ENCODE measurements at regions not wholly inside any gene's neighbourhood (a gene's known extent, or its start where the extent isn't known, plus 50 kb on each side); places are given as distances from the start of the nearest gene placed in this dataset.
"Not testable (repeated sequence)": the region's sequence is repeated elsewhere in the genome, so short reads cannot be mapped to it uniquely, and the experiment has no call there.

DNA sequence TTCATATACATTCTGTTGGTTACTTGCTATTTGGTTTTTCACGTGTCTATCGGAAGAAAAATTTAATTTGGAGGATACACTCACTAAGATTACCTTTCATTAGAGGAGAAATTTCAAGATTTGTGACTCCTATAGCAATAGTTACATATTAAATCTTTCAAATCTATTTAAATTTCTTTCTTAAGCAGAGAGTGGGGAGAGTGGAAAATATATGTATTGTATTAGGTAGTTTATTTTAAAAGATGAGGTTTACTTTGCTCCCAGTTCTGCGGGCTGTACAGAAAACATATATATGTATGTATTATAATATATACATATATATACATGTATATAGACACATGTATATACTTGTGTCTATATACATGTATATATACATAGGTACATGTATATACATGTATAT, 402.3 kb upstream of the MIR17HG start:
- DNase-seq (ENCODE audit: low read depth), result not testable (repeated sequence)

DNA sequence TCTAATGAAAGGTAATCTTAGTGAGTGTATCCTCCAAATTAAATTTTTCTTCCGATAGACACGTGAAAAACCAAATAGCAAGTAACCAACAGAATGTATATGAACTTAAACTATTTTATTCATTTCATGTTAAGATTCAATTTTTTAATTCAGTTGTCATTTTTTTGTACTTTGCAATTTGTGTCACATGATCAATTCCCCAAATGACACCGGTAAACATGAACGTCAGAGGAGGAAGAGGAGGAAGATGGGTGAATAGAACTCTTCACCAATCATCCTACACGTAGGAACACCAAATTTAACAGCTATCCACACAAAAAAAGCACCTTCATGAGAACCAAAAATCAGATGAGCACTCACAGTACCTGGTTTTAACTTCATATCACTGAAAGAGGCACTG, 401.4 kb upstream of the MIR17HG start:
- not testable (repeated sequence) for DNase-seq (ENCODE audit: low read depth)

DNA sequence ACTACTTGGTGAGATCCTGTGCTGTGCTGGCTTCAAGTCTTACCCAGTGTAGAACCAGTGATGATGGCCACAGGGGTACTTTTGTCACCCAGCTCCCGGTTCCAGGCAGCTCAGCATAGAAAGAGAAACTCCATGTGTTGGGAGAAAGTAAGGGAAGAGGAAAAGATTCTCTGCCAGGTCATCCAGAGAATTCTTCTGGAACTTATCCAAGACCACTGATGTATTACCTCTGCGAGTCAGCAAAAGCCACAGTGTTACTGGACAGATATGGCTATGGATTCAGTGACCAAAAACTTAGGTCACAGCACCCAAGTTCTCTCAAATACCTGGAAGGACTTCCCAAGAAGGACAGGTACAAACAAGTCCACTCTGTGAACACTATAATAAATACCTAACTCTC, 399.5 kb upstream of the MIR17HG start:
- DNase-seq (ENCODE audit: low read depth), result no peak

DNA sequence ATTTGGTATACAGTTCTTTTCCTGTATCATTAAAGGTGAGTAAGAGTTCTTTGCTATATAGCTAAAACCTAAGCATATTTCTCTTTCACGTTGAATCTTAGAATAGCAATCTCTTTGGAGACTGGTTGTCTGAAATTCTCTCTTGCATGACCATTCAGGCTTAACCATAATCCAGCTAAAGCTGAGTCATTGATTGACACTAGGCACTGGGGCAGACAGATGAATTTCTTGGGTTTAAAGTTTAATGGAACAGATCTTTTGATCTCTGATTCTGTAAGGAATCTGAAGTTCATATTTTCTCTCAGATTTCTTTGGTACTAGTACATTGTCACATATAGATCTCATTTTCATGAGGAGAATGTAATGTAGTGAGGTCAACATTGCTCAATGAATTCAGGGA, 397.3 kb upstream of the MIR17HG start:
- no peak for DNase-seq (ENCODE audit: low read depth)

DNA sequence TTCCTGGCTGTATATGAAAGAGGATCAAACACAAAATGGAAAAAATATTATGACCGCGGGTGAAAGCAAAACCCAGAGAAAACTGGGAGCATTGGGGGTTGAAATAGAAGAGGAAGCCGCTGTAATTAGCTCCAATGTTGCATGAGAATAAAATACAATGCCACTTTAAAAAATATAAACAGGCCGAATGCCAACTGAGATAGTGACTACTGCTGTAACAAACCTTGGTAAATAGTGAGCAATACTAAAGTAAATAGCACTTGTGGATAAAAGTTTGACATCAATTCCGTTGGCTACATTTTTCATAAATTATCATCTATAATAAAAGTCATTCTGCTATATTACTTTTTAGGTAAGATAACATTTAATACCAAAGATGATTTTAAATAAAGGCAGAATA, 395.8 kb upstream of the MIR17HG start:
- DNase-seq (ENCODE audit: low read depth), result no peak

DNA sequence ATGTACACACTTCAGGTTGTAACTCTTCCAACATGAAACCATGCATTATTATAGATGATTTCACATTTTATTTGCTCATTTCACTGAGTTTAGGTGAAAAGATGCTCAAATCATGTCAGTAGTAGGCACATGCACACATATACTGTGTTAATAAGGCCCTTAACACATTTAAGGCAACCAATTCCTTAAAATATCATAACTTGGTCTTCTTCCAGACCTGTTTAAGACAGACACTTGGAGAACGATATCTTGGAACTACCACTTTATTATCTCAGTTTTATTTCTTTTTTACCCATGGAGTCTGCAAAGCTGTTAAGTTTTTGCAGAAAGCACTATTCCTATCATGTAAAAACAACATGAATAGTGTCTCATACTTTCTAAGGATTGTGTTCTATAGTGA, 395.2 kb upstream of the MIR17HG start:
- no peak for DNase-seq (ENCODE audit: low read depth)

DNA sequence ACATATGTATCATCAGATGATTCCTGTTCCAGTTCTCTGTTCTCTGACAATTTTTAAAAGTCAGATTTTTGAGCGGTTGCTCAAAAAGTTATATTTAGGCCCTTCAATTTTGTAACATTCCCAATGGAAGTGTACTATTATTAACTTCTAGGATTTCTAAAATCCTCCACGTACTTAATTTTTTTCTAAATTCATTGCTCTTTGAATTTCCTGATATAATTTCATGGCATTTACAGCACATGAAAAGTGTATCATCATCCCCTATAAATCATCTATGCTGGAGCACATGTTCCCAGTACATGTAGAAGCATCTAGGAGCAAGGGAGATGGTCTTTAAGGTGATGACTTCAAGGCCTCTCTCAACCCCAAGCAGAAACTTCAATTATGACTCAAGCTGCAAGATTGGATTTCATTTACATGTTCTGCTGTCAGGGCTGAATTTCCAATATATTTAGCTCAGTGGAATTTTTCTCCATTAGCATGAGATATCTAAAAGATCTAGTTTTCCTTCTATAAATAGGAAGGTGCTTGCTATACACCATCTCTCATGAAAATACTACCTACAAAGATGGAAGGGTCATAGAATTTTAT, 392.8 kb upstream of the MIR17HG start:
- no peak for DNase-seq (ENCODE audit: low read depth)

DNA sequence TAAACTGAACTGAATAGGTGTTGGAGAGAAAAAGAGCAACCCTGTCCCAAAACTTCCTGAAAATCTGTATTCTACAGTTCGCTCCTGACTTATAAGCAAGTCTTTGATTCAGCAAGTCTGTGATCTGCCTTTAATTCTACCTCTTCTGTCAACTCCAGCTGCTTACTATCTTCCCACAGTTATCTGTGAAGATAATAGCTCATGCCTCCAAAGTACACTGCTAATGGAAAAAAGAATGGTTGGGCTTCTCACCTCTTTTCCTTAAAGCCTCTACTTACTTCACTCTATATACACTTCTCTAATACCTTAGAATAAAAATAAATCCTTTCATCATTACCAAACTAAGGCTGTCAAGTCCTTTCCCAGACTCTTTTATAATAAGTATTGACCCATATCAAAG, 391.5 kb upstream of the MIR17HG start:
- DNase-seq (ENCODE audit: low read depth), result no peak

DNA sequence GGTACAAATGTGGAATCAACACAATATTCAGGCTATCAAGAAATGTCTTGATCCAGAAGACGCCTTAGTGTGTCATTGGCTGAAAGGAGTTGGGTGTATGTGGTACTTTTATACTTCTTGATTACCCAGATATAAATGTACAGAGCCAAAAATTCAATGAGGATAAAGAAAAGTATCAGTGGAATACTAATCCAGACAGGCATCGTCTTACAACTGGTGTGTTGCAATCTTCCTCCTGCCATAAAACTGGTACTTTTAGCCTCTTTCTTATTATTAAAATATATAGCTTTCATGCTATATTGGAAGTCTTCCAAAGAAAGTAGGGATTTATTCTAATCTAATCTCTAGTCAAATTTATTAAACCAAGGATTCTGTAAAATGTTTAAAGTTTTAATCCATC, 388.6 kb upstream of the MIR17HG start:
- DNase-seq (ENCODE audit: low read depth), result no peak

DNA sequence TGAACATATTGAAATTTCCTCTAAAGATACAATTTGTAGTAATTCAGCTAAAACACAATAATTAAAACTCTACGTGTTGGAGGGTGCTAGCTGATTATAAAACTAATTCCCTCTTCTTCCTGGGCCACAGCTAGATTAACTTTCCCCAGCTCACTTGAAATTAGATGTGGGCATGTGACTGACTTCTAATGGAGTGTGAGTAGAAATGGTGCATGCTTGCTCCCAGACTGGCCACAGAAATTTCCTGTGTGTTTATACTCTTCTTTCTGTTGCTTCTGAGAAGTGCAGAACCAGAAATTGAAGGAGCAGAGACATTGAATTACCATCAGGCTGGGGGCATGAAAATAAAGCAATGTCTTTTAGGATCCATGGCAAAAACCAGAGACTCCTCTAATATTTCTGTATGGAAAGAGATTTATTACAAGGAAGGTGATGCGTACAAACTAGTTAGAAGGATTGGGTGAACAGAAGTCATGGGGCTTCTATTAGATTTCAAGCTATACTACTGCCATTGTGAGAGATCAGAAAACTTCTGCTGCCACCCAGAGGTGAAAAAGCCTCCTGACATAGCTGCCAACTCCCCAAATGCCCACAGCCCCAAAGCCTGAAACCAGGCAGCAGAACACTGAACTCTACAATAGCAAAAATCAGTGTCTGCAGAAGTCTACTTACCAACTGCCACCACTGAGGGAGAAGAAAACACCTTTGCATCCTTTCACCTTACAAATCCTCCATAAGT, 379.2 kb upstream of the MIR17HG start:
- DNase-seq (ENCODE audit: low read depth), result no peak

DNA sequence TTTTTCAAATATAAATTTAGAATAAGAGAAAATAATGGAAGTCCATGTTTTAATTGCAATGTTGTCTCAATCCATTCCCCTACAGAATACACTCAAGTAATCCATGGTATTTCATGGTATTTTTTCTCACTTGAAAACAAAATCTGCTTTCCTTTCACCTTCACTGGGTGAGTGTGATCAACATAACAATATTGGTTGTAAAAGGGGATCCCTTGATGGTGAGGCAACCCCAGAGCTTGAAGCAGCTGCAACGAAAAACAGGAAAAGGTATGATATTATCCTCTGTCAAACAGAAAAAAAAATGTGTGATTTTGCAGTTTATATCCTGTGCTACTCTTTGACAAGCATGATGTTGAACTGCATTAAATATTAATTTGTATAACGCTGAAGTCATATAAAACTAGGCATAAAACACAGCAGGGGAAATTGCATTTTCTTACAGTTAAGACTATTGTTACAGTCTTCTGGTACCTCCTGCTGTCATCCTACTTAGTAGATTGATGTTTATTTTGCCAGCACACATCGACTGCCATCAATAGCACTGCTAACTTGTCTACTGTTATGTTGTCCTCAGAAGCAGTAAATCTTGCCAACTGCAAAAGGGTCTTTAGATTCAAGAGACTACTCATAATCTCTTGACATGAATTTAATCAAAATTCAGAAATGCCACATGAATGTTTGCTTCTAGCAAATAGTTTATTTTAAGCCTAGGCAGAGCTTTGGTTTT, 373.1 kb upstream of the MIR17HG start:
- DNase-seq (ENCODE audit: low read depth), result no peak

DNA sequence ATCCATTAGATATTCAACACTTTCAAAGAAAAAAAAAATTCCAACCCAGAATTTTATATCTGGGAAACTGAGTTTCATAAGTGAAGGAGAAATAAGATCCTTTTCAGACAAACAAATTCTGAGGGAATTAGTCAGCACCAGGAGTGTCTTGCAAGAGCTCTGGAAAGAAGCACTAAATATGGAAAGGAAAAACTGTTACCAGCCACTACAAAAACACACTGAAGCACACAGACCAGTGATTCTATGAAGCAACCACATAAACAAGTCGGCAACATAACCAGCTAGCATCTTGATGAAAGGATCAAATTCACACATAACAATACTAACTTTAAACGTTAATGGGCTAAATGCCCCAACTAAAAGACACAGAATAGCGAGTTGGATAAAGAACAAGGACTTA, 368.4 kb upstream of the MIR17HG start:
- DNase-seq (ENCODE audit: low read depth), result no peak

DNA sequence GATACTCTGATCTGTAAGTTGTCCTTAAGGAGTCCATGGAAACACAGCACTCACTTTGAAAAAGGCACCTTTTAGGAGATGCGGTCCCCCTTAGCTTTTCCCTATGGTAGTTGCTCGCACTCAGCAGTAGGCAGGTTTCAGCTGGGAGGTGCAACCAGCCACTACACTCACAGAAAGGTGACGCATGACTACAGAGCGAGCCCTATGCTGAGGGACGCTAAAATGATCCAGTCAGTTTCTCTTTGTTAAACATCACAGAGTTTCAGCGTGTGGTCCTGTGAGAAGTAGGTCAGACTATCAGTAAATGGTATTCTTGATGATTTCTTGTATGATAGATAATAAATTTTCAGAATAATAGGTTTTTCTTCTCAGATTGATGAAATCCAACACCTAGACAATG, 362.7 kb upstream of the MIR17HG start:
- DNase-seq (ENCODE audit: low read depth), result no peak

DNA sequence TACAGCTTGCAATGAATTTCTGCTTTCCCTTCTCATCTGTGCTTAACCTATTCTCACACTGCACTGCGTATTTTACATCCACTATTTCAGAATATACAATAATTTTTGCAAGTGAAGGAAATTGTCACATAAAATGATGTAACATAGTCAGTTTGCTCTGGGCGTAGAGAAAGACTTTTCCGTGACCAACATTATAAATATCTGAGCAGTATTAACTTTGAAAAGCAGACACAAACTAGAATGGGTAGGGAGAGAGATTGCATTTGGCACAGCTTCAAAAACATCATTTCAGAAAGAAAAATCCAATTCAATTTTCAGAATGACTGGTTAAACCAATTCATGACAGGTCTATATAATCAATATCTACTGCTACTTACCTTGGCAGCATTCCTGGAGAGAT, 352.5 kb upstream of the MIR17HG start:
- DNase-seq (ENCODE audit: low read depth), result no peak

DNA sequence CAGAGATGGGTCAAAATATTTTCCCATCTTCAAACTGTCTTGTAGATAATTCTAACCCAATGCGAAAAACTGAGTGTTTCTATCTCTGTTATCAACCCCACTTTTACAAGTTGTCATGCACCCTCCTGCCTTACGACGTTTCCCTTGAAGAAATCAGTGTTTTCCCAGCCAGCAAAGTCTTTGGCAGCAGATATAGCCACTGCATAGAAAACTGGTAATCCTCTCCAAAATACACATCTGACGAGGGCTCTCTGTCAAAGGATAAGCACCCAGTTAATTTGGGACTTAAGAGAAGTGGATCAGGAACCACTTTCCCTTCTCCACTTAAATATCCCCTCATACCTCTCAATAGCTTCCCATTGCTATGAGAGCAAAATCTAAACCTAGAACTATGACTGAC, 351.9 kb upstream of the MIR17HG start:
- no peak for DNase-seq (ENCODE audit: low read depth)

DNA sequence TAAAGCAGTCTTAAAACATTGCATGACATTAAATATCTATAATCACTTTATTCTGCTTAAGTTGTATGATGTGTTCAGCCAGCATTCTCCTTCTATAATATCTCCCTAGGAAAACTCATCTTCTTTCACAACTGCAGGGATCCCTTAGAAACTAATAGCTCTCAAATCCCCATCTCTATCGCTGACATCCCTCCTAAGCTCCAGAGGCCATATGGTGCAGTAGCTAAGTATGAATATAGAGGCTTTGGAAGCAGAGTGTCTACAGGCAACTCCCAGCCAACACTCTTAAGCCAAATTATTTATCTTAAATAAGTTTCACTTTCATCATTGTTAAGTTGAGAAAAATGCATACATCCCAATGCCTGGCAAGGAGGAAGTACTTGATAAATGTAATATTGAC, 349.5 kb upstream of the MIR17HG start:
- no peak for DNase-seq (ENCODE audit: low read depth)

DNA sequence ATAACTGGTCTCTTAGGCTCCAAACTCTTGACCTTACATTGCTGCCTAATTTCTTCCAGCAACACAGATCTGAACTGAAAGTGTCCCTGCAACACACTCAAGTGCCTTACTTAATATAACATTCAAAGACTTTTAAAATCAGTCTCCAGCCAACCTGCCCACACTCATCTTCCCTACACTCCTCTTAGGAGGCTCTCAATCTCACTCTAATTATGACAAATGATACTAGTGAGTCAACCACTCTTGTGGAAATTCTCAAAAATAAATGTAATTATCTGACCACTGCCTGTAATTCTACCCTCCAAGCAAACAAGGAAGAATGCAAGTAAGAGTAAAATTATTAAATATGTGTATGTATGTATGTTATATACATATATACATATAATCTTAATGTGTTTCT, 348.1 kb upstream of the MIR17HG start:
- no peak for DNase-seq (ENCODE audit: low read depth)

DNA sequence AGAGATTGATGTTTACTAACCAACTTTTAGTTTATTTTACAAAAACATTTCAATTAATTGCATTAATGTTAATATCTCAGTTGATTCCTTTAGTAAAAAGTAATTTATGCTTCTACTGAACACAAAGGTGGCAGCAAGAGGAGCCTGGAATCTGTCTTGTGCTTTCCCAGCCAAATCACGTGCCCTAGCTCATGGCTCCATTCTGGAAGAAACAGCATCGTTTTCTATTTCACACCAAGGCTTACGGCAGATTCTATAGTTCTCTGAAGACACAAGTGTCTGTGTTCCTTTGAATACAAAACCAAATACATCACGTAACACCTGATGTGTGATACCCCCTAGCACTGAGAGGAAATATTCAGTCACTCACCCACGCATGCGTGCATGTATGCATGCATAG, 346.1 kb upstream of the MIR17HG start:
- no peak for DNase-seq (ENCODE audit: low read depth)

DNA sequence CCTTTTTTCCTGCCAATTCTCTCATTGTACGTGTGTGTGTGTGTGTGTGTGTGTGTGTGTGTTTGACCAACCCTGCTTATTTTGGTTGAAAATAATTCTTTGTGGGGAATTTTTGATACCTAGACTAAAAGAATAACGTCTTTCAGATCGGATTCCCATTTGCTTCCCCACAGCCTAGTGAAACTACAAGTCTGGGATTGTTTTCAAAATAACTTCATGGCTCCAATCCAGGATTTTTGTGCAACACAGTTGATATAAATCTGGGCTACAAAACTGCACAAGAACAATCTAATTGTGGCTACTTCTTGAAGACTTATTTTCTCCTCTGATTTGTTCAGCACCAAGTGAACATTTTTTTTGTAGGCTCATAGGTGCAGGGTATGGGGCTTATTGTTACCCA, 332.8 kb upstream of the MIR17HG start:
- no peak for DNase-seq (ENCODE audit: low read depth)

DNA sequence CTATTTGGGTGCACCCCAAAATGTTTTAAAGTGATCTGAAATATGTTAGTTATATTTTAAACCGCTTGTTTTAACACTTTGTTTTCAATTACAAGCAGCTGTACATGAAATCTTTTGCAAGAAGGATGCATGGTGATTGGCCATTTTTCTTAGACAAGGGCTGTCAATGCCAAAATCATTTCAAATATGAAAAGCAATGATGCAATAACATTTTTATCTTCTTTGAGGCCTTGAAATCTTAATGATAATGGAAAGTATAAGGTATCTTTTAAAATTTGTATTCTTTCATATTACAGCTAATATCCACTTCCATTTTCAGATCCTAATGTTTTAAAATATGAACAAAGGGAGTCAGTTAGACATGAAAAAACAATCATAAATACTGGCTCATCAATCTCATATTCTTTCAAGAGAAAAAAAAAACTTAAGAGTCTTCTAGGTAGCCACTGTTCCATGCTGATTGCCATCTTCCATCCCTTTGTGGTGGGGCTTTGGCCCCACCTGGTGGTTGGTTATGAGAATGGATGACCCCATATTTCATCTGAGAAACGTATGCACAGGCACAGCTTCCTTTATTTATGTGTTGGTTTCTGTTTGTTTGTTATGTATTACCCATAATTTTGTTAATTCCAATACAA, 330.3 kb upstream of the MIR17HG start:
- DNase-seq (ENCODE audit: low read depth), result peak; percentile 14

DNA sequence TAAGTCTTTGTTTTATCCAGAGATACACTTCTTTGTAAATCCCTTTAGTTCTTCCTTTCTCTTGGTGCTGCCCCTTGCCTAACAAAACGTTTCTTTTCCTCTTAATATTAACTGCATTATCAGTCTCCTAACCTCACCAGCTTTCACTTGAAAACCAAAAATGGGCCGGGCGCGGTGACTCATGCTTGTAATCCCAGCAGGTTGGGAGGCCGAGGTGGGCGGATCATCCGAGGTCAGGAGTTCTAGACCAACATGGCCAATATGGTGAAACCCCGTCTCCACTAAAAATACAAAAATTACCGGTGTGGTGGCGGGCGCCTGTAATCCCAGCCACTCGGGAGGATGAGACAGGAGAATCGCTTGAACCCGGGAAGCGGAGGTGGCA, 329.8 kb upstream of the MIR17HG start:
- no peak for DNase-seq (ENCODE audit: low read depth)

DNA sequence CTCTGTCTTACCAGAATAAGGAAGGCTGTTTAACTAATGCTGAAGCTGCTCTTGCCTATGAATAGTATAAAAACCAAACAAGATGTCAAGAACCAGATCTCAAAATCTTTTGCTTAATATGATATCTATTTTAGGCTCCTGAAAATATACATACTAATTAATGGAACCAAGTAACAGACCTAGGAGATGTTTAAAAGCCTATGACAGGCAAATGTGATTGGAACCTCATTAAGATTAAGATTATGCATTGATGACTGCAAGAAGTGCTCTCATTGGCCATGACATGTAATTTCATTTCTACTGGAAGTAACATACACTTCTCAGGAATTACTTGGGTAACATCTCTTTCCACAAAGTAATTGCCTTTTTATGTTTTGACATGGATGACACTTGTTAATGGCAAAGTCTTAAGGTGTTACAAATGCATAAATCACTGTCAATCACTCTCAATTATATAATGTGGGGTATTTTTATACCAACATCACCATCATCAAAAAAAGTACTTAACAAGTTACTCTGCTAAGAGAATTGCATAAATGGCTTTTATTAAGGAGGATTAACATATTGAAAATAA, 326.9 kb upstream of the MIR17HG start:
- DNase-seq (ENCODE audit: low read depth), result no peak
